Liver (tissue), 8 donors: ENCODE measurements at regions not wholly inside any gene's neighbourhood (a gene's known extent, or its start where the extent isn't known, plus 50 kb on each side); places are given as distances from the start of the nearest gene placed in this dataset.

ENCODE experiments used
- DNase-seq: peaks from one replicate; pipeline ENCODE4 v3.0.0-alpha.2; 2017; ENCODE audit warnings: low spot score
- H3K27ac ChIP-seq, 2 donors: one replicate each; pipeline ENCODE4 v1.7.0; 2013; ENCODE audit warnings: inconsistent platforms in 2 of 2, low read length in 2 of 2, control low read depth in 1 of 2, low read depth in 1 of 2, mild to moderate bottlenecking in 1 of 2
- H3K27me3 ChIP-seq, 4 donors: one replicate each; pipeline versions ENCODE4 v1.6.1 to v1.7.0; 2013; ENCODE audit warnings: low read length in 3 of 4, inconsistent platforms in 1 of 4, mild to moderate bottlenecking in 1 of 4, moderate library complexity in 1 of 4; ENCODE audit not compliant: control insufficient read depth in 4 of 4, insufficient read depth in 4 of 4
- H3K36me3 ChIP-seq, 4 donors: one replicate each; pipeline versions ENCODE4 v1.6.1 to v1.7.0; 2013; ENCODE audit warnings: low read length in 3 of 4, mild to moderate bottlenecking in 3 of 4, low read depth in 1 of 4, moderate library complexity in 1 of 4; ENCODE audit not compliant: control insufficient read depth in 4 of 4, insufficient read depth in 3 of 4
- H3K4me1 ChIP-seq, 4 donors: one replicate each; pipeline versions ENCODE4 v1.6.1 to v1.7.0; 2013; ENCODE audit warnings: low read length in 3 of 4, mild to moderate bottlenecking in 3 of 4, moderate library complexity in 1 of 4; ENCODE audit not compliant: control insufficient read depth in 4 of 4, insufficient read depth in 4 of 4
- H3K4me3 ChIP-seq, 3 donors: one replicate each; pipeline versions ENCODE4 v1.6.1 to v1.7.0; 2013; ENCODE audit warnings: low read length in 3 of 3, control low read depth in 1 of 3, low read depth in 1 of 3, mild to moderate bottlenecking in 1 of 3
- H3K9ac ChIP-seq, 2 donors: one replicate each; pipeline ENCODE4 v1.7.0; 2013; ENCODE audit warnings: low read length in 2 of 2, mild to moderate bottlenecking in 2 of 2, moderate library complexity in 2 of 2, control low read depth in 1 of 2, low read depth in 1 of 2
- H3K9me3 ChIP-seq, 4 donors: one replicate each; pipeline versions ENCODE4 v1.6.1 to v1.7.0; 2013; ENCODE audit warnings: low read length in 3 of 4; ENCODE audit not compliant: control insufficient read depth in 4 of 4
- ATF3 ChIP-seq: IDR thresholded peaks from 2 replicates; pipeline ENCODE4 v1.6.1; 2016; ENCODE audit warnings: antibody characterized with exemption
- CTCF ChIP-seq: fragments of 150-350 bp; IDR thresholded peaks from 2 replicates; pipeline ENCODE4 v1.5.1; 2017; ENCODE audit warnings: improper control_type of control experiment, low read depth, low read length; ENCODE audit not compliant: missing input control
- EGR1 ChIP-seq, 2 donors: IDR thresholded peaks; 2 replicates each; pipeline ENCODE4 v1.6.1; 2016 to 2018; ENCODE audit warnings: antibody characterized with exemption in 2 of 2, low read depth in 2 of 2
- FOXA1 ChIP-seq: IDR thresholded peaks from 2 replicates; pipeline ENCODE4 v1.6.1; 2016; ENCODE audit warnings: antibody characterized with exemption
- GABPA ChIP-seq, 2 donors: IDR thresholded peaks in 1 of 2; conservative IDR thresholded peaks in 1 of 2; 2 replicates each; pipeline ENCODE4 v1.6.1; 2016; ENCODE audit warnings: antibody characterized with exemption in 2 of 2, mild to moderate bottlenecking in 1 of 2, moderate library complexity in 1 of 2
- HNF4A ChIP-seq, 2 donors: conservative IDR thresholded peaks; 2 replicates each; pipeline ENCODE4 v1.6.1; 2016; ENCODE audit warnings: antibody characterized with exemption in 2 of 2, mild to moderate bottlenecking in 2 of 2
- HNF4G ChIP-seq: IDR thresholded peaks from 2 replicates; pipeline ENCODE4 v1.6.1; 2016; ENCODE audit warnings: antibody characterized with exemption
- JUND ChIP-seq, 2 donors: IDR thresholded peaks; 2 replicates each; pipeline ENCODE4 v1.6.1; 2016; ENCODE audit warnings: antibody characterized with exemption in 2 of 2
- NR2F2 ChIP-seq: IDR thresholded peaks from 2 replicates; pipeline ENCODE4 v1.6.1; 2016; ENCODE audit warnings: antibody characterized with exemption
- REST ChIP-seq: IDR thresholded peaks from 2 replicates; pipeline ENCODE4 v1.6.1; 2016; ENCODE audit warnings: antibody characterized with exemption, mild to moderate bottlenecking
- SP1 ChIP-seq: IDR thresholded peaks from 2 replicates; pipeline ENCODE4 v1.6.1; 2018; ENCODE audit warnings: antibody characterized with exemption, mild to moderate bottlenecking
- ZBTB33 ChIP-seq: IDR thresholded peaks from 2 replicates; pipeline ENCODE4 v1.6.1; 2016; ENCODE audit warnings: antibody characterized with exemption
- WGBS: extraction: QIAGEN DNeasy Blood & Tissue Kit; methylation state at CpG from one replicate; pipeline ENCODE4 v1.1.7; 2013; 5-methylcytosine and 5-hydroxymethylcytosine counted together
- donor health status: healthy.
- donor health status: healthy.
- donor health status: healthy.
- donor health status: healthy.
- donor health status: healthy.

- TF ChIP-seq REST, result peak; percentile 59
Observed at GRCh38 chr14:53881161-53881871, 75.3 kb downstream of the BMP4 start (continued).

GRCh38 chr14:53880761-53881160, 75.9 kb downstream of the BMP4 start:
- H3K4me1 ChIP-seq, result peaks cover 0 to 16% (median 6%) of the 10 kb centered on the region in 4 donors
- no peaks in the 10 kb centered on the region for H3K36me3 ChIP-seq
- H3K9ac ChIP-seq, result no peak overlapping the region
- no peaks in the 10 kb centered on the region for H3K27me3 ChIP-seq
- WGBS, result 86% methylated on average over 1 of the region's 1 CpG
- TF ChIP-seq CTCF (no peak), ATF3 (no peak), ZBTB33 (no peak), SP1 (no peak), FOXA1 (no peak), GABPA (IDR thresholded peaks at IDR 0.05 in 1 of 2, conservative IDR thresholded peaks at IDR 0.05 in 1 of 2) (no peak), JUND (IDR thresholded peaks at IDR 0.05) (no peak), NR2F2 (no peak), HNF4G (no peak), HNF4A (conservative IDR thresholded peaks at IDR 0.05) (no peak)
- peak overlapping the region; percentile 42 to 70 for H3K27ac ChIP-seq
- H3K4me3 ChIP-seq, result no peak overlapping the region
- no peak for DNase-seq
- H3K9me3 ChIP-seq, result no peaks in the 10 kb centered on the region

GRCh38 chr14:53879747-53880146, 76.9 kb downstream of the BMP4 start:
- Histone ChIP-seq H3K9me3 (no peaks in the 10 kb centered on the region), H3K4me3 (no peak overlapping the region), H3K27me3 (no peaks in the 10 kb centered on the region), H3K36me3 (no peaks in the 10 kb centered on the region), H3K9ac (no peak overlapping the region), H3K27ac (no peak overlapping the region), H3K4me1 (peaks cover 0 to 16% (median 6%) of the 10 kb centered on the region in 4 donors)
- DNase-seq, result no peak
- 89% methylated on average over 6 of the region's 6 CpGs for WGBS
- no peak for TF ChIP-seq HNF4A (conservative IDR thresholded peaks at IDR 0.05)
- no peak for TF ChIP-seq NR2F2
- TF ChIP-seq JUND (IDR thresholded peaks at IDR 0.05), result no peak
- no peak for TF ChIP-seq CTCF
- TF ChIP-seq GABPA (IDR thresholded peaks at IDR 0.05 in 1 of 2, conservative IDR thresholded peaks at IDR 0.05 in 1 of 2), result no peak
- no peak for TF ChIP-seq HNF4G
- TF ChIP-seq ZBTB33, result no peak
- no peak for TF ChIP-seq SP1
- no peak for TF ChIP-seq EGR1 (IDR thresholded peaks at IDR 0.05; ENCODE audit: low read depth in 2 of 2)
- TF ChIP-seq FOXA1, result no peak
